NCI-H1105 treated with DMSO at 0.1 percent for 48 hours (cell line): ENCODE measurements at regions not wholly inside any gene's neighbourhood (a gene's known extent, or its start where the extent isn't known, plus 50 kb on each side); places are given as distances from the start of the nearest gene placed in this dataset.
"Not testable (repeated sequence)": the region's sequence is repeated elsewhere in the genome, so short reads cannot be mapped to it uniquely, and the experiment has no call there.

Source experiments
- DNase-seq: peaks from one replicate; lab custom pipeline; 2025; lab: John Stamatoyannopoulos, UW

DNA sequence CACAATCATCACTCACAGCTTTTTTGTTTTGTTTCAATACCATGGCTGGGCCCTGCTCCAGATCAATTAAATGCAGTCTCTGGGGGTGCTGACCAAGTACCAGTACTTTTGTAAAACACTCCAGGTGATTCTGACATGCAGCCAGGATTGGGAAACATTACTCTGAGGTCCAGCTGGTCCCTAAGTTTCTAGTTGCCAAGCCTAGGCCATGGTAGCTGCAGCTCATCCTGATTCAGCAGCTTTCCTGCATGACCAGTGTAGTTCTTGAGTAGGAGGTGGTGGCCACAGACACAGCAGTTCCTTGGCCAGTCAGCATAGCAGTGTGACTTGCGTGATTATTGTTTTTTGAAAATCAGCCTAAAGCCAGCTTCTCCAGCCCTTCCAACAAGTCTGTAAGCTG is 859.1 kb downstream of the DIAPH3 start:
- DNase-seq, result no peak

GRCh38 chr13:59305896-59306295 is 857.8 kb downstream of the DIAPH3 start:
- no peak for DNase-seq

GRCh38 chr13:59312776-59313175 is 851.0 kb downstream of the DIAPH3 start:
- DNase-seq, result no peak

GRCh38 chr13:59318320-59318930 is 845.3 kb downstream of the DIAPH3 start:
- peak; percentile 78 for DNase-seq

DNA sequence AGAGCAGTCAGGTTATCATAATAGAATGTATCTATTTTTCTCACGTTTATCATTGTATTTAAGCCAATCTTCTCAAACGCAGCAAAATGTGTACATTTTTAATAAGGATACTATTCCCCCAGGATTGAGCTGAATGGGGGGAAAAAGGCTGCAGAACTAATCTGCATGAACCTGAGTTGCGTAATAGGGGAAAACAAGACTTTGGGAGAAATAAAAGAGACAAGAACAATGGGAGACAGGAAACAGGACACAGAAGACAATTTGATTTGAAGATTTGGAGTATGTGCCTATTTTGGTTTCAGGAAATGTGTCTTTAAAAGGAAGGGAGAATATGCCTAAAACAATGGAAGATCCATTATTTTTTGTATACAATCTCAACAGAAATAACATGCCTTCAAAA is 844.5 kb downstream of the DIAPH3 start:
- DNase-seq, result no peak

DNA sequence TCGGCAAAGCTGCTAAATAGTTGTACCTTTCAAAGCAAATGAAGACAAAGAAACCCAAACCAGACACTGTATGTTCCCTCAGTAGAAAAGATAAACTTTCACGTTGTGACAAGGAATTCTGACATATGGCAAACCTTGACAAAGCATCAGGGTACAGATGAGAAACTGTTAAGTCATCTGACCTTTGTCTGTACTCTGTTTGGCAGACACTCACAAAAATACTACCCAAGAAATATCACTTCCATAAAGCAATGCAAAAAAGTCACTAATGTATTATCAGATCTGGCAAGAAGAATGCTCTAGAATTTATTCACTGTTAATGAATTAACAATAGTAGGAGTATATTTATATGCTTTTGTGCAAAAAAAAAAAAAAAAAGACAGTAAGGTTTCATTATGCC is 843.7 kb downstream of the DIAPH3 start:
- no peak for DNase-seq

DNA sequence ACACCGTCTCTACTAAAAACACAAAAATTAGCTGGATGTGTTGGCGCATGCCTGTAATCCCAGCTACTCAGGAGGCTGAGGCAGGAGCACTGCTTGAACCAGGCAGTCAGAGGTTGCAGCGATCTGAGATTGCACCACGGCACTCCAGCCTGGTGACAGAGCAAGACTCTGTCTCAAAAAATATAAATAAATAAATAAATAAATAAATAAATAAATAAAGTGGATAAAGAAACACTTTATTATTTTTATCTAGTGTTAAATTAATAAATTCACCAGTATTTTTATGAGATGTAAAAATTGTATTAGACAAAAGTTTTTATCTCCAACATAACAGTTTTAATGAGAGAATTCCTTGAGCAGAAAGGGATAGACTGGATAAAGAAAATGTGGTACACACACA is 839.3 kb downstream of the DIAPH3 start:
- DNase-seq, result not testable (repeated sequence)

DNA sequence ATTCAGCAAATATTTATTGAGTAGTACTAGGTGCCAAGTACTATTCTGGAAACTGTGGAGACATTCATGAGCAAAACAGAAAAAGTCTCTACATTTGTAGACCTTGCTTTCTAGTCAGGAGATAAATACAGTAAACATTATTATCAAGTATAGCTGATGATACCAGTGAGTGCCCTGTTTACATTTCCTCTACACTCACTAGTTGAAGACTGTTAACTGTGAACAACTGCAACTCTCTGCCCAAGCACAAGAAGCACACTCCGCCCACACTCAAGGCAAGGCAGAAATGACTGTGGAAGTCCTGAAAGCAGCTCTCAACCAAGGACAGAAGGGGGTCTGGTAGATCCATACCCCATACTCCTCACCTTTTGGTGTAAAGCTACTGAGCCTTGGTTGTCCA is 837.0 kb downstream of the DIAPH3 start:
- no peak for DNase-seq

GRCh38 chr13:59330764-59331163 is 833.0 kb downstream of the DIAPH3 start:
- no peak for DNase-seq

DNA sequence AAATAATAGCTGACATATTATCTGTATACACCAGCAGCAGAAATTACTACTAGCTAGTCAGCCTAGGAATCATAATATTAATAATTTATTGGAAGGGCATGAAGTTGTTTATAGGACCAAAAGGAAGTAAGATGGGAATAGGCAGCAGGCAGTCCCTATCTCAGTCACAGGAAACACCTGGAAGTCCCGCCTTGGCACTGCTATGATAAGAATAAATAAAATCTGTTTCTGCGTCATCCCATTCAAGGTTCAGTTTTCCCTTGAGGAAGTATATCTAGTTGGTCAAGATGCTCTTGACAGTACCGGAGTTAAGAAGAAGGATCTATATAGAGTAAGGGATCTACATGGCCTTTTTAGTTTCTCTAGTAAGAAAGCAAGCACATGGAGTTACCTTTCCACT is 830.8 kb downstream of the DIAPH3 start:
- no peak for DNase-seq

DNA sequence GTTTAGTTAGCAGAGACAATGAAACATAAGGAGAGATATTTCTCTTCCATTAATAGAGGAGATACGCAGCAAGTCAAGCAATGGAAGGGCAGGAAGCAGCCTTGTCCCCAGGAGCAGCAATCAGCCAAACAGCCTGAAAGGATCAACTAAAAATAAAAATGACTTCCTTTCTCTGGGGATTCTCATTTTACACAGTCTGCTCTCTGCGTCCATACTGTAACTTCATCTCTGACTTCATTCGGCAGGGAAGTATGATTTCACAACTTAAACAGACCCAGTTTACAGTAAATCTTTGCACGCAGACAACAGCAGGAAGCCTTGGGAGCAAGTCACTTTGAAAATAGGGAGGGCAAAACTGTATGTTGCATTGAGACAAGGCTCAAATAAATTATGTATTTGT is 826.7 kb downstream of the DIAPH3 start:
- no peak for DNase-seq

- DNase-seq, result no peak
These were observed 823.6 kb downstream of the DIAPH3 start for GRCh38 chr13:59340151-59340550.

DNA sequence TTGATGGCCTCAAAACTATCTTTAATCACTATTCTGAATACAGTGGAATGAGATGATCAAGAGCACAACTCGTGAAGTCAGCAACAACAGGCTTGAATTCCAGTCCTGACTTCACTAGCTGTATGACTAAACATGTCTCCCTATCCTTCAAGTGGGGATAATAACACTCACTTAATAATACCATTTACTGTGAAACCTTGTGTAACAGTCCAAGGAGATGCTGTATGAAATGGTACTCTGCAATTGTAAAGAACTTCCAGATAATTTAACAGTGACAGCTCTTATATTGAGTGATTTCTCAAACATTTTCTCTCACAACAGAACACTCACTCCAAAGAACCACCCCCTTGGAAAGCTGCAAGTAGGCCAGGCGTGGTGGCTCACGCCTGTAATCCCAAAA is 823.1 kb downstream of the DIAPH3 start:
- no peak for DNase-seq

- no peak for DNase-seq
These were observed 821.3 kb downstream of the DIAPH3 start for GRCh38 chr13:59342400-59342799.

- DNase-seq, result no peak
These were observed 820.6 kb downstream of the DIAPH3 start for GRCh38 chr13:59343132-59343531.

DNA sequence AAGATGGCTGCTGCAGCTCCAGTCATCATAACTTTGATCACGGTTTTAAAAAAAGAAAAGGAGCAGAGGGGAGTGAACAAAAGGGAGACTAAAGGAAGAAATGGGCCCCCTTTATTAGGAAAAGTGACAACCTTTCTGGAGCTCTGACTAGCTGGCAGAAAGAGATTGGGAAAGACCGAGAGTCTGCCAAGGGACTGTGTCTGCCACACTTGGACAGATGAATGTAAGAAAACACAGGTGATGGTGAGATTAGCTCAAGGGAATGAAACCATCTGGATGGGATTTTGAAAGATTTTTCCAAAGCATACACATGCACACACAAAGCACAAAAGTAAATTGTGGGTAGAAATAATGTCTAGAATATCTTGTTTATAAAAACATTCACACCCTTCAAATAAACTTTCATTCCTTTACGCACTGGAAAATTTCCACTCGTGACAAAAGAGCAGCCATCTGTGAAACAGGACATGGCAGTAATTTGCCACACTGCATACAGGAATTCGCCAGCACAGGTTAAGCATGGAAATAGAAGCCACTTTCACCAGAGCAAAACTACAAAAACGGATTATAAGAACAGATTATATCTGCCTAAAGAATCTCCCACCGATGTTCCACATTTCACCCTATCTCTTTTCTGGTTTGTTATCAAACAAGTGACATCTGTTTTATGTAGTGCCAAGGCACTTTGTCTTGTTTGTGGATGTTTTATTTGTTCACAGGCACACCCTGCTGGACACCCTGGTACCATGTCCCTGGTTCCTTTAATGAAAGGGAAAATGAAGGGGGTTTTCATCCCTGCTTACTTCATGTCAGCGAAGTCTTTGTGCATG is 819.5 kb downstream of the DIAPH3 start:
- no peak for DNase-seq

DNA sequence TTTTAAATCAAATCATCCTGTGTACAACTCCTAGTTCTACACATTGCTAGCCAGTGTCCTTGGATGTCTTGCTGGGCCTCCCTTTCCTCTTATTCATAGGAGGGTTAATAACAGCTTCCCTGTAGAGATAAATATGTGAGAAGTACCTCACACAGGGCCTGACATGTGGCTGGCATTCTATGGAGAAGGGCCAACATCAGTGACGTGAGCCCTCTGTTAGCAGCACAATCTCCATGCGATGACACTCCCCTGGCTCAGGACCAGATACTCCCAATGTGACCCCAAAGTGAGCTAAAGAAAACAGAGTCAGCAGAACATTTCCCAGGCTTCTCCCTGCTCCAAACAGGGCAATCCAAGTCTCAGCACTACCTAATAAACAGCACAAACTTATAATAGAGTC is 818.4 kb downstream of the DIAPH3 start:
- no peak for DNase-seq

GRCh38 chr13:59346999-59347723 is 816.6 kb downstream of the DIAPH3 start:
- DNase-seq, result no peak

DNA sequence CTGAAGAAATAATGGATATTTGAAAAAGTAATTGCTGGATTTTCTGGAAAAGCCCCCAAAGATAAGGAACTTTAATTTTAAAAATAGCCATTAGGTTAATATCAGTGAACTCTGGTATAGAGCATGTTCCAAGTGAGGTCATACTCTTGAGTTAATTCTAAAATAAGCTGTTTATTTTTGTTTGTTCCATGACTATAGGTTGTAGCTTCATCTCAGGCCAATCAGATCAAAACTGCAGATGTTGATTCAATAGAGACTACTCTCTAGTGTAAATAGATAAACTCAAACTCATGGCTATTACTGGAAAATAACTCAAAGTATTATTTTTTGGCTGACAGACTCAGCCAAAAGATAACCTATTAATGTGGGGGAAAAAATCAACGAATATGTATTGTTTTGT is 815.1 kb downstream of the DIAPH3 start:
- DNase-seq, result no peak

DNA sequence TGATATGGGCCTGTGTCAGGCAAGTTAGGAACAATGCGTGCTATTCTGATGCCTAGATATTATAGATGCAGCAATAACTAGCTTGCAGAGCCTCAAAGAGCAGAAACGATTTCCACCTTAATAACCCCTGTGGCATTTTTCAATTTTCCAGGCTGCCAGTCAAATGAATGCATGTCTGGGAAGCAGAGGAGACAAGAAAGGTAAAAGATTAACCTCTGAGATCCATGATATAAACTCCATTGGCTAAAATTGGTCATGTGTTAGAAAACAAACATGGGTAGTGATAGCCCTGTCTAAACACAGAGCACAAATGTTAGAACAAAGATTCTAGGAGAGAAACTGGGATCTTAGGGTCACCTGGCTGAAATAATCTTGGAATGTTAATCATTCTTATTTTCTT is 811.1 kb downstream of the DIAPH3 start:
- no peak for DNase-seq

GRCh38 chr13:59354665-59355369 is 808.9 kb downstream of the DIAPH3 start:
- no peak for DNase-seq

- peak; percentile 79 for DNase-seq
These were observed 807.1 kb downstream of the DIAPH3 start for GRCh38 chr13:59356607-59357006.
